ENCODE measurements at regions not wholly inside any gene's neighbourhood (a gene's known extent, or its start where the extent isn't known, plus 50 kb on each side); places are given as distances from the start of the nearest gene placed in this dataset.

- no peak overlapping the region for H3K4me3 Mint-ChIP-seq
- H3K9me3 Mint-ChIP-seq, result no peaks in the 10 kb centered on the region
- H3K27ac Mint-ChIP-seq, result no peak overlapping the region
- H3K36me3 Mint-ChIP-seq (ENCODE audit: low read depth), result no peaks in the 10 kb centered on the region
- H3K27me3 Mint-ChIP-seq (ENCODE audit: insufficient read depth), result peaks cover 6% of the 10 kb centered on the region
- no peak for TF ChIP-seq CTCF (IDR thresholded peaks at IDR 0.05)
- no peaks in the 10 kb centered on the region for H3K4me1 Mint-ChIP-seq (ENCODE audit: low read depth)
- DNase-seq, result no peak
Observed at GRCh38 chr2:48043746-48044145, 137.4 kb upstream of the FBXO11 start.

- TF ChIP-seq CTCF (IDR thresholded peaks at IDR 0.05), result no peak
Observed at GRCh38 chr2:48045613-48046012, 139.3 kb upstream of the FBXO11 start.

DNA sequence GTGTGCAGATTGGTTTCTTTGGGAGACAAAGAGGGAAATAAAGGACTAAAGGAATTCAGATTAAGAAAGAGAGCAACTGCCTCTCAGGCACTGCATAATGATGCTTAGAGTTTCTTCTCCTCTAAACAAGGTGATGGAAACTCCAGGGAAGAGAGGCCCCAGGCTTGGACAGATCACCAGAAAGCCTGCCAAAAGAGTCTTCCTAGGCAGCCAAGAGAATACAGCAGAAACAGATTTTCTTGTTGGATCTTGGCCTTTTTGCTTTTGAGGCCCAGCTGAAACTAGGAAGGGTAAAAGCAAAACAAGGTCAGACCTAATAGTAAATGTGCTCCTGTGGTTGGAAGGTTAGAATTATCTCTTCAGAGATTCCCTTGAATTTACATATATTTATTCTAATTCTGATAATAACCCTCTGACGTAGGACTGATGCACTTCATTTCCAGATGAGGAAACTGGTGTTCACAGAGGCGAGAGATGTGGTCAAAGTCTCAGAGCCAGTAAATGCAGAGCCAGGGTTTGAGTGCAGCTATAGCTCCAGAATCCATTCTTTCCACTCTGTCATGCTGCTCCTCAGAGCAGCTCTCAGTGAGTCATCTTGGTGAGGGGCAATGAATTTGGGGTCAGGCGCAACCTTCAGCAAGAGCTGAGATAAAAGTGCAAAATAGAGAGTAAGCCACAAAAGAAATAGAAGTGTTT, 142.3 kb upstream of the FBXO11 start:
- TF ChIP-seq CTCF (IDR thresholded peaks at IDR 0.05), result no peak
- no peak overlapping the region for H3K4me3 Mint-ChIP-seq
- H3K4me1 Mint-ChIP-seq (ENCODE audit: low read depth), result no peaks in the 10 kb centered on the region

More at GRCh38 chr2:48045613-48046012, 139.3 kb upstream of the FBXO11 start:
- no peak overlapping the region for H3K27ac Mint-ChIP-seq
- no peak for DNase-seq
- no peaks in the 10 kb centered on the region for H3K9me3 Mint-ChIP-seq
- no peaks in the 10 kb centered on the region for H3K4me1 Mint-ChIP-seq (ENCODE audit: low read depth)
- H3K4me3 Mint-ChIP-seq, result no peak overlapping the region
- H3K36me3 Mint-ChIP-seq (ENCODE audit: low read depth), result no peaks in the 10 kb centered on the region
- H3K27me3 Mint-ChIP-seq (ENCODE audit: insufficient read depth), result peaks cover 7% of the 10 kb centered on the region

GRCh38 chr2:48049371-48049770, 143.1 kb upstream of the FBXO11 start:
- Mint-ChIP-seq H3K36me3 (ENCODE audit: low read depth) (no peaks in the 10 kb centered on the region), H3K27me3 (ENCODE audit: insufficient read depth) (peaks cover 4% of the 10 kb centered on the region), H3K27ac (no peak overlapping the region), H3K4me1 (ENCODE audit: low read depth) (no peaks in the 10 kb centered on the region), H3K4me3 (no peak overlapping the region), H3K9me3 (no peaks in the 10 kb centered on the region; the same call in 1 of the 2 replicates)
- no peak for DNase-seq
- no peak for TF ChIP-seq CTCF (IDR thresholded peaks at IDR 0.05)

More for the DNA sequence above, 142.3 kb upstream of the FBXO11 start:
- peaks cover 4% of the 10 kb centered on the region for H3K27me3 Mint-ChIP-seq (ENCODE audit: insufficient read depth)
- no peak overlapping the region for H3K27ac Mint-ChIP-seq
- H3K36me3 Mint-ChIP-seq (ENCODE audit: low read depth), result no peaks in the 10 kb centered on the region
- DNase-seq, result no peak
- no peaks in the 10 kb centered on the region; the same call in 1 of the 2 replicates for H3K9me3 Mint-ChIP-seq

- no peaks in the 10 kb centered on the region; the same call in 1 of the 2 replicates for H3K9me3 Mint-ChIP-seq
- DNase-seq, result no peak
- H3K27ac Mint-ChIP-seq, result no peak overlapping the region
- H3K4me1 Mint-ChIP-seq (ENCODE audit: low read depth), result no peaks in the 10 kb centered on the region
- no peak overlapping the region for H3K4me3 Mint-ChIP-seq
- no peaks in the 10 kb centered on the region for H3K36me3 Mint-ChIP-seq (ENCODE audit: low read depth)
- no peak for TF ChIP-seq CTCF (IDR thresholded peaks at IDR 0.05)
- H3K27me3 Mint-ChIP-seq (ENCODE audit: insufficient read depth), result peaks cover 3% of the 10 kb centered on the region
Observed at GRCh38 chr2:48050711-48051110, 144.4 kb upstream of the FBXO11 start.

All from HFFc6 (cell line).